Activated CD8-positive, alpha-beta T cell treated with anti-CD3 and anti-CD28 coated beads for 36 hours (primary cell): ENCODE measurements at regions not wholly inside any gene's neighbourhood (a gene's known extent, or its start where the extent isn't known, plus 50 kb on each side); places are given as distances from the start of the nearest gene placed in this dataset.

Experiments
- ATAC-seq: fragments of 200-7000 bp; cut with Tn5 transposase; one replicate; pipeline ENCODE4 v1.10.0; 2021; ENCODE audit warnings: mild to moderate bottlenecking, moderate library complexity
- CTCF ChIA-PET: fragments of 350-600 bp; sonication (Branson Sonifier 250); formaldehyde crosslinking; loops from one replicate; lab custom pipeline; 2021; ENCODE audit warnings: antibody characterized with exemption; lab: Charles Lee
- POLR2A ChIA-PET: fragments of 350-600 bp; sonication (Branson Sonifier 250); formaldehyde crosslinking; loops from one replicate; lab custom pipeline; 2021; ENCODE audit warnings: antibody characterized with exemption; lab: Charles Lee
- DNase-seq: peaks from one replicate; pipeline ENCODE4 v3.0.0-alpha.2; 2020
- H3K27ac Mint-ChIP-seq: one replicate; pipeline ENCODE4 v1.8.0; 2021; ENCODE audit warnings: mild to moderate bottlenecking, mixed read lengths
- H3K27me3 Mint-ChIP-seq: one replicate; pipeline ENCODE4 v1.8.0; 2021; ENCODE audit warnings: mixed read lengths
- H3K36me3 Mint-ChIP-seq: one replicate; pipeline ENCODE4 v1.8.0; 2021; ENCODE audit warnings: low read depth, mixed read lengths
- H3K4me1 Mint-ChIP-seq: one replicate; pipeline ENCODE4 v1.8.0; 2021; ENCODE audit warnings: low read depth, mixed read lengths
- H3K4me3 Mint-ChIP-seq: one replicate; pipeline ENCODE4 v1.8.0; 2021; ENCODE audit warnings: mild to moderate bottlenecking, moderate library complexity, mixed read lengths
- H3K9me3 Mint-ChIP-seq: one replicate; pipeline ENCODE4 v1.8.0; 2021; ENCODE audit warnings: mixed read lengths
- intact Hi-C: fragments of 100-400 bp; cut with micrococcal nuclease; formaldehyde crosslinking; loops from one replicate; pipeline ENCODE4 v1.10.0; 2022
- TF ChIP-seq, protein P1 (sequence below): fragments of 200-600 bp; IDR thresholded peaks from one replicate; pipeline ENCODE4 v1.8.0; 2022; ENCODE audit warnings: antibody characterized with exemption, mild to moderate bottlenecking

DNA sequence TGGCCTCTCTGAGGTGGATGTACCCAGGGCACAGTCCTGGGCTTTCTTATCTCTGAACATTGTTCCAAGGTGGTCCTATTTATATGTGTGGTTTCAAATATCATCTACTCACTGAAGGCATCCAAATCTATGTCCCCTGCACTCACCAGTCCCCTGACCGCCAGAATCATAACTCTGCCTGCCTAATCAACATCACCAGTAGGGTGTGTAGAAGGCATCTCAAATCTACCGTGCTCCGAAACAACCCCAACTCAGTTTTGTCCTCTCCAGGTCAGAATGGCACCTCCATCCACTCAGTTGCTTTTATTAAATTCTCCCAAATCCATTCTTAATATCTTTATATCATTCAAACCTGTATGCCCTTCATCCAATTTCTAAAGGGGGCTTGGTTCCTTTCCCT lies 536.3 kb downstream of the GRIN2A start:
- CTCF ChIA-PET: no interaction called here
- Mint-ChIP-seq H3K9me3 (no peaks in the 10 kb centered on the region), H3K27me3 (peaks cover 4% of the 10 kb centered on the region), H3K27ac (no peak overlapping the region), H3K36me3 (no peaks in the 10 kb centered on the region), H3K4me1 (no peaks in the 10 kb centered on the region), H3K4me3 (no peak overlapping the region)
- TF ChIP-seq, protein P1, sequence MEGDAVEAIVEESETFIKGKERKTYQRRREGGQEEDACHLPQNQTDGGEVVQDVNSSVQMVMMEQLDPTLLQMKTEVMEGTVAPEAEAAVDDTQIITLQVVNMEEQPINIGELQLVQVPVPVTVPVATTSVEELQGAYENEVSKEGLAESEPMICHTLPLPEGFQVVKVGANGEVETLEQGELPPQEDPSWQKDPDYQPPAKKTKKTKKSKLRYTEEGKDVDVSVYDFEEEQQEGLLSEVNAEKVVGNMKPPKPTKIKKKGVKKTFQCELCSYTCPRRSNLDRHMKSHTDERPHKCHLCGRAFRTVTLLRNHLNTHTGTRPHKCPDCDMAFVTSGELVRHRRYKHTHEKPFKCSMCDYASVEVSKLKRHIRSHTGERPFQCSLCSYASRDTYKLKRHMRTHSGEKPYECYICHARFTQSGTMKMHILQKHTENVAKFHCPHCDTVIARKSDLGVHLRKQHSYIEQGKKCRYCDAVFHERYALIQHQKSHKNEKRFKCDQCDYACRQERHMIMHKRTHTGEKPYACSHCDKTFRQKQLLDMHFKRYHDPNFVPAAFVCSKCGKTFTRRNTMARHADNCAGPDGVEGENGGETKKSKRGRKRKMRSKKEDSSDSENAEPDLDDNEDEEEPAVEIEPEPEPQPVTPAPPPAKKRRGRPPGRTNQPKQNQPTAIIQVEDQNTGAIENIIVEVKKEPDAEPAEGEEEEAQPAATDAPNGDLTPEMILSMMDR: no peak
- no peak for DNase-seq
- POLR2A ChIA-PET: no interaction called here
- no peak for ATAC-seq
- intact Hi-C loops: no loop called here

DNA sequence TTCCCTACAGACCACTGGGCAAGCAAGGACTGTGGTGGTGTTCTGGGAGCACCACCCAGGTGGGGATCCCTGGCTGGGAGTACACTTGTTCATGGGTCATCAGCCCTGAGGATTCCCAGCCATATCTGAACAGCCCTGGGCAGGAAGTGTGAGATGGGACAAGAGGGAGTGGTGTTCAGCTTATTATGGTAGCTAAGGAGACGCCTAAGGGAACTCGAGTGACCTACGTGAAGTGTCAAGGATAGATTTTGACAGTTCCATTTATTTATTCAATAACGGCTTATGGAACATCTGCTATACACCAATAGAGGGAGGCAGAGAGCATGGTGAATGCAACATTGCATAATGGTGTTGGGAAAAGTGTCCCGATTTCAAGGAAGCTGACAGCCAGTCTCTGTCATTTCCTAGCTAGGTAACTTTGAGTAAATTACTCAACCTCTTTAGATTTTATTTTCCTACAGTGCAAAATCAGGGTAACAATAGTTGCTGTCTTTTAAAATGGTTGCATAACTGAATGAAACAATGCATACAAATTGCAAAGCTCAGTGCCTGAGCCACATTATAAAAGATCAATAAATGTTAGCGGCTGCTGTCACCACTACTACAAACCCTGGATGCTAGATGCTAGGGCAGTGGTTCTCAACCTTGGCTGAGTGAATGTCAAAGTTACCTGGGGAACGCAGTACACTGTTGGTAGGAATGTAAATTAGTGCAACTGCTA lies 534.1 kb downstream of the GRIN2A start:
- intact Hi-C loops: no loop called here
- Mint-ChIP-seq H3K27ac (no peak overlapping the region), H3K27me3 (peaks cover 4% of the 10 kb centered on the region), H3K4me3 (no peak overlapping the region), H3K4me1 (no peaks in the 10 kb centered on the region), H3K9me3 (no peaks in the 10 kb centered on the region), H3K36me3 (no peaks in the 10 kb centered on the region)
- POLR2A ChIA-PET: no interaction called here
- ATAC-seq (no peak), DNase-seq (no peak)
- CTCF ChIA-PET: interaction anchor here (0.8 kb wide), 1 partner anchor 49 kb away, joined by 3 read pairs; no protein-coding TSS in a partner anchor
- TF ChIP-seq, protein P1: no peak

DNA sequence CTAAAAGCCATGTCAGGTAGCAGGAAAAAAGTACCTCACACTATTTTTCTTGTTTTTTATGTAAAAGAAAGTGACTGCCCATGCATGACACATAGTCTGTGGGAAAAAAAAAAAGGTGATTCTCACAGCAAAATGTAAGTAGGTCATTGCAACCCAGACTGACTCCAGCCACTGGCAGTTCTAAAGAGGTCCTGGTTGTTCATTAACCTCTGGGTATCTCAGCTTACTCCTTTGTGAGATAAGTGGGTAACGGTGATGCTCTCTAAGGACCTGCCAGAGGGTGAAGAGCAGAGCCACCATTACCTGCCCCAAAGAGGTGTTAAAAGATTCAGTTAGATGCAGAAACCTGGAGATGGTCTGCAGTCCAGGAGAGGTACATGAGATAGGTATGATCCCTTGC lies 531.9 kb downstream of the GRIN2A start:
- ATAC-seq (no peak), DNase-seq (no peak)
- Mint-ChIP-seq H3K27ac (no peak overlapping the region), H3K4me3 (no peak overlapping the region), H3K36me3 (no peaks in the 10 kb centered on the region), H3K9me3 (no peaks in the 10 kb centered on the region), H3K27me3 (peaks cover 2% of the 10 kb centered on the region), H3K4me1 (no peaks in the 10 kb centered on the region)
- TF ChIP-seq, protein P1: no peak
- intact Hi-C loops: no loop called here
- ChIA-PET POLR2A (no interaction called here), CTCF (no interaction called here)

DNA sequence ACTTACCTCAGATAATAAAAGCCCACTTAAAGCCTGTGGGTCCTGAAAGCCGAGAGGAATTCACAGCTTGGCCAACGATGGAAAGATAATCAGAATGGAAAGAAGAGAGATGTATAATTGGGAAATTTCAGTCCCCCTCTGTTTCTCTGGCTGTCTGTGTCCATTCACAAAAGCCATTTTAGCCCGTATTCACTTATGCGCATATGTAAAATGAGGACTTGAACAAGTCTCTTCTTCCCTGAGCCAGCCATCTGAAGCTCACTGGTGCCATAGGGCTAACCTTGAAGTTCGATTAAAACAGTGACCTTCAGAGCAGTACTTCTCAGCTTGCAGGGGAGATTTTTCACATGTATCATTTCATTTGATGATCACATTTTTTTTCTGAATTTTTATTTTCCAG lies 527.2 kb downstream of the GRIN2A start:
- intact Hi-C loops: no loop called here
- ATAC-seq (no peak), DNase-seq (no peak)
- no peaks in the 10 kb centered on the region for H3K36me3 Mint-ChIP-seq
- TF ChIP-seq, protein P1: no peak
- H3K4me1 Mint-ChIP-seq: no peaks in the 10 kb centered on the region
- CTCF ChIA-PET: interaction anchor here (0.8 kb wide), 1 partner anchor 356 kb away, joined by 3 read pairs; no protein-coding TSS in a partner anchor
- H3K4me3 Mint-ChIP-seq: no peak overlapping the region
- no peak overlapping the region for H3K27ac Mint-ChIP-seq
- H3K27me3 Mint-ChIP-seq: no peaks in the 10 kb centered on the region
- no peaks in the 10 kb centered on the region for H3K9me3 Mint-ChIP-seq
- POLR2A ChIA-PET: no interaction called here

DNA sequence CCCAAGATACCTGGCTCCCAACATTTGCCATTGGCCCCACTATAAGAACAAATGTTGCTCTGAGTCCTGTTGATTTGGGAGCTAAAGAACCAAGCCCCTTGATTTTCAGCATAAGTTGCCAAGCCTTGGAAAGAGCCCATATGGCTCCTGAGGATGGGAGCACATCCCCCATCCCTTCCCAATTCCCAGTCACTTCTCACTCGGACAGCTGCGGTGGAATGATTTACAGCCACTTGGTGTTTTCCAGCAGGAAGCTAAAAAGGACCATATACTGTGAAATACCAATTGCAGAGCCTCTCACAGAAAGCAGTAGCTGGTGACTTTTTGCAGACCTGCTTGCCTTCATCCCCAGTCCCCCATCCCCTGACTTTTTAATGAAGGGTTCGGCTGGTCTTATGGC lies 524.6 kb downstream of the GRIN2A start:
- ChIA-PET POLR2A (no interaction called here), CTCF (no interaction called here)
- Mint-ChIP-seq H3K27ac (no peak overlapping the region), H3K4me1 (no peaks in the 10 kb centered on the region), H3K36me3 (no peaks in the 10 kb centered on the region), H3K4me3 (no peak overlapping the region), H3K9me3 (no peaks in the 10 kb centered on the region), H3K27me3 (no peaks in the 10 kb centered on the region)
- intact Hi-C loops: no loop called here
- ATAC-seq: no peak
- TF ChIP-seq, protein P1: no peak
- DNase-seq: no peak
